ENCODE measurements at regions not wholly inside any gene's neighbourhood (a gene's known extent, or its start where the extent isn't known, plus 50 kb on each side); places are given as distances from the start of the nearest gene placed in this dataset.
"Not testable (repeated sequence)": the region's sequence is repeated elsewhere in the genome, so short reads cannot be mapped to it uniquely, and the experiment has no call there.

GRCh38 chrX:129361576-129361975 lies 161.7 kb downstream of the SMARCA1 start:
- TF ChIP-seq CTCF (IDR thresholded peaks at IDR 0.05; ENCODE audit: borderline replicate concordance, insufficient read depth, low read depth, low read length): no peak

GRCh38 chrX:129360175-129360574 lies 163.1 kb downstream of the SMARCA1 start:
- H3K4me3 ChIP-seq (ENCODE audit: low read depth, low read length): no peak overlapping the region
- TF ChIP-seq CTCF (IDR thresholded peaks at IDR 0.05; ENCODE audit: borderline replicate concordance, insufficient read depth, low read depth, low read length): peak; percentile 39; the same call in 1 of the 2 replicates

More at GRCh38 chrX:129361576-129361975, 161.7 kb downstream of the SMARCA1 start:
- no peak overlapping the region for H3K4me3 ChIP-seq (ENCODE audit: low read depth, low read length)

- no peak overlapping the region for H3K4me3 ChIP-seq (ENCODE audit: low read depth, low read length)
- TF ChIP-seq CTCF (IDR thresholded peaks at IDR 0.05; ENCODE audit: borderline replicate concordance, insufficient read depth, low read depth, low read length): no peak
These were observed 164.0 kb downstream of the SMARCA1 start for GRCh38 chrX:129359269-129359668.

- not testable (repeated sequence) for H3K4me3 ChIP-seq (ENCODE audit: low read depth, low read length)
These were observed 165.9 kb downstream of the SMARCA1 start for GRCh38 chrX:129357428-129357827.

GRCh38 chrX:129347291-129347690 lies 176.0 kb downstream of the SMARCA1 start:
- no peak overlapping the region for H3K4me3 ChIP-seq (ENCODE audit: low read depth, low read length)
- TF ChIP-seq CTCF (IDR thresholded peaks at IDR 0.05; ENCODE audit: borderline replicate concordance, insufficient read depth, low read depth, low read length): peak; percentile 51

- no peak overlapping the region for H3K4me3 ChIP-seq (ENCODE audit: low read depth, low read length)
- no peak for TF ChIP-seq CTCF (IDR thresholded peaks at IDR 0.05; ENCODE audit: borderline replicate concordance, insufficient read depth, low read depth, low read length)
These were observed 176.7 kb downstream of the SMARCA1 start for GRCh38 chrX:129346574-129346973.

GRCh38 chrX:129337264-129337663 lies 186.0 kb downstream of the SMARCA1 start:
- H3K4me3 ChIP-seq (ENCODE audit: low read depth, low read length): not testable (repeated sequence)

GRCh38 chrX:129323115-129323514 lies 200.2 kb downstream of the SMARCA1 start:
- no peak for TF ChIP-seq CTCF (IDR thresholded peaks at IDR 0.05; ENCODE audit: borderline replicate concordance, insufficient read depth, low read depth, low read length)
- H3K4me3 ChIP-seq (ENCODE audit: low read depth, low read length): no peak overlapping the region
